NCI-H1436 treated with DMSO at 0.1 percent for 48 hours (cell line): ENCODE measurements at regions not wholly inside any gene's neighbourhood (a gene's known extent, or its start where the extent isn't known, plus 50 kb on each side); places are given as distances from the start of the nearest gene placed in this dataset.
"Not testable (repeated sequence)": the region's sequence is repeated elsewhere in the genome, so short reads cannot be mapped to it uniquely, and the experiment has no call there.

Experiments
- DNase-seq: peaks from one replicate; lab custom pipeline; 2025; lab: John Stamatoyannopoulos, UW

DNA sequence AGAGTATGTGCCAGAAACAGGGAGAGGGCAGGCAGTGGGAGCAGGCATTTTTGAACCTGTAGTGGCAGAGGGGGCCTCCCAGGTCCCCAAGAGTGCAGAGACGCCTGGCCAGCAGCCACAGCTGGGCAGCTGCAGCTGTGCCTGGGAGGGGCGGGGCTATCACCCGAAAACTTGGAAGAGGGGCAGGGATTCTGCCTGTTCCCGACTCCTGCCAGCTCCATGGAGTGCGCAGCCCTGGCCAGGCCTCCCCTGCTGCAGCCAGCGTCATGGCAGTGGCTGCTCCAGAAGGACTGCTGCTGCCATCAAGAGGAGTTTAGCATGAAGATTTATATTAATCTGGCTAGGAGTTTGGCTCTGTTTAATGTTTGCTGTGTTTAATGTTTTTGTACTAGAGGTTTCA lies 532.1 kb upstream of the PITX2 start:
- DNase-seq, result no peak

DNA sequence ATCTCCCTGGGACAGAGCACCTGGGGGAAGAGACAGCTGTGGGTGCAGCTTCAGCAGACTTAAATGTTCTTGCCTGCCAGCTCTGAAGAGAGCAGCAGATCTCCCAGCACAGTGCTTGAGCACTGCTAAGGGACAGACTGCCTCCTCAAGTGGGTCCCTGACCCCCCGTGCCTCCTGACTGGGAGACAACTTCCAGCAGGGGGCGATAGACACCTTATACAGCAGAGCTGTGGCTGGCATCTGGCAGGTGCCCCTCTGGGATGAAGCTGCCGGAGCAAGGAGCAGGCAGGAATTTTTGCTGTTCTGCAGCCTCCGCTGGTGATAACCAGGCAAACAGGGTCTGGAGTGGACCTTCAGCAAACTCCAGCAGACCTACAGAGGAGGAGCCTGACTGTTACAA lies 541.7 kb upstream of the PITX2 start:
- DNase-seq, result not testable (repeated sequence)

DNA sequence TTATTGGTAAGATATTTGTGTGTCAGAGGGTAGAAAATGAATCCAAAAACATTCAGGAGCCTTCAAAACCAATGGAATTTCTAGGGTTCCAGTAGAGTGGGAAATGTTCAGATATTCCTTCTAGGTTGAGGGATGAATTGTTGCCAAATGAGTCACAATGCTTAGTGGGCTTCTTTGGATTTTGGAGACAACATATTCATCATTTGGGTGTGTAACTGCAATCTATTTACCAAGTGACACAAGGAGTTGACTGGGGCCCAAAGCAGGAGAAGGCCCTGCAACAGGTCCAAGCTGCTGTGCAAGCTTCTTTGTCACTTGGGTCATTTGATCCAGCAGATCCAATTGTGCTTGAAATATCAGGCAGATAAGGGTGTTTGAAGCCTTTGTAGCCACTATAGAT lies 551.5 kb upstream of the PITX2 start:
- no peak for DNase-seq

DNA sequence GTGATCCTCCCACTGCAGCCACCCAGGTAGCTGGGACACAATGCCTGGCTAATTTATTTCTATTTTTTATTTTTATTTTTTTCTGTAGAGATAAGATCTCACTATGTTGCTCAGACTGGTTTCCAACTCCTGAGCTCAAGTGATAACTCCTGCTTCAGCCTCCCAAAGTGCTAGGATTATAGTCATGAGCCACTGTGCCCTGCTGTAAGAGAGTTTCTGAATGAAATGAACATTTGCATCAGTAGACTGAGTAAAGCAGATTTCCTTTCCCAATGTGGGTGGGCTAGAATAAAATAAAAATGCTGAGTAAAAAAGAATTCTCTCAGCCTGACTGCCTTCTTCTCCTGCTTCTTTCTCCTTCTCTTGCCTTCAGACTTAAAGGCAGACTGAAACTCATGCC lies 555.4 kb upstream of the PITX2 start:
- no peak for DNase-seq

DNA sequence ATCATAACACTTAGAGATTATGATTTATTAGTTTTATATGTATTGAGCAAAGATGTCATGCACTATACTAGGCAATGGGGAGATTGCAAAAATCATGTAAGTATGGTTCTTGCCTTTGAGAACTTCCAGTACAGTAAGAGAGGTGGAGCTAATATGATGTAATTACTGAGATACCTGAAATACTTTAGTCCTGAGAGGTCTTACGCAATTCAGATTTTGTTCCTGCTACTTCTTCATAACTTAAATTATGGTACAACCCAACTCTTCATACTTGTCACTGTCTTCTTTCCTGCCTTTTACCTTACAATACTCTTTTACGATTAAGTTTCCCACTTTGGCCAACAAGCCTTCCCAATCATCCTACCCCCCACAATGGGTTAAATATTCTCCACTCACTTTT lies 564.2 kb upstream of the PITX2 start:
- no peak for DNase-seq

DNA sequence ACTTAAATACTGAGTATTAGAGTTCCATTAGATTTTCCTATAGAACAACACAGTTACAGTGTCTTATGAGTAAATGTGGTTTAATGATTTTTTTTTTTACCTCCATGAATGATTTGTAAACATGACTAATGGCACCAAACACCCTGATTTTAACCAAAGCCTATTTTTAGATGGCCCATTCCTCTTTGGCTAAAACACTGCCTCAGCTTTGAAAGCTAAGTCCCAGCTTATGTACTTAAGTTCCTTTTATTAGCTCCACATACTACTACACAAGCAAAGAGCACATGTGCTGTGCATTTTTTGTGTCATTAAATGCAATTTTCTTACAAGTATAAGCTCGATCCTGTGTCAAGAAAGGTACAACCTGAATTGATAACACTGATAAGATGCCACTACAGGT lies 575.6 kb upstream of the PITX2 start:
- DNase-seq, result no peak

DNA sequence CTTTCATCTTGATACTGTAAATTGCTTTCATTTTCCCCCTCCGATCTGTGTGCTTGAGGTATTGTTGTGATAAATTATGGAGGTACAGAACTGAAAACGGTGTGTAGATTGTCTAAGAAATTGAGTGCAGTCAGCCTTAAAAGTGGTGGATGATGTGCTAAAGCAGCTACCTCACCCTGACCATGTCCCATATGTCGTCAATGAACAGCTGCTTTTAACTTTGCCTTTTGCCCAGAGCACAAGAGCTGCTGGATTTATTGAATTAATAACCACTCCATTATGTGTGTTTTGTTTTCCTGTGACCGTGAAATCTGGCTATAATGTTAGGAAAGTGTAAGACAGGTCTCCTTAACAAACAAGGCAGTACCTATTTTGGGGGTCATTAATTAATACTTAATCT lies 581.9 kb upstream of the PITX2 start:
- no peak for DNase-seq

DNA sequence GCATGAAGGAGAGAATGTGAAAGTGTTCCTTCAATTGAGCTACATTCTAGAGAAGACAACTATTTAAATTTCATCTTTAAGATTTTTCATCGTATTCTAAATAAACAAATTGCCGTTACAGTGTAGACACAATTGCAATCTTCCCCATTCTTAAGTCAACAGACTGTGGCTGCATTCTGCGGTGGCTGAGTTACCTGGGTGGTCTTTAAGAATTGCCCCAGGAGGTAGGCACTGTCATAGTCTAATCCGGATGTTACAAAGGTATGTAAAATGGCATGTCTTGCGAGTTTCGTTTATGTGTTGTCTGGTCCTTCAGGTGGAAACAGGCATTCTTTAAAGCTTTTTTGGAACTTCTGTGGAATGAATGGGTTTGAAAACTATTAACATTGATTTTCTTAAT lies 586.1 kb upstream of the PITX2 start:
- no peak for DNase-seq

DNA sequence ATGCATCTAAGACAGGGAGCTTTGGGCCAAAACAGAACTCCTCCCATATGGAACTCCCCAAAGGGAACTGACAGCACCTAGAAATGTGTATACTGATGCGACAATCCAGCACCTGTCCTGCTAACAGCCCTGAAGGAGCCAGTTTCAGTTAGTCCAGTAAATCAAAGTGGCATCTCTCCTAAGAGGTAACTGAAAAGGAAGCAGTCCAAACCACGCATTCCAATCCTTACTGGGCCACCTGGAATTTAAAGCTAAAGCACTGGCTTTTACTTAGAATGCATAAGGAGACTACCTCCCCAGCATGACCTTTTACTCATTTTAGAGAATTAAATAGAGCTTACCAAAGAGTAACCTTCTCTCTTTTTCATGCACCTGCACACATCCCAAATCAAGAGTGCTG lies 586.8 kb upstream of the PITX2 start:
- no peak for DNase-seq

DNA sequence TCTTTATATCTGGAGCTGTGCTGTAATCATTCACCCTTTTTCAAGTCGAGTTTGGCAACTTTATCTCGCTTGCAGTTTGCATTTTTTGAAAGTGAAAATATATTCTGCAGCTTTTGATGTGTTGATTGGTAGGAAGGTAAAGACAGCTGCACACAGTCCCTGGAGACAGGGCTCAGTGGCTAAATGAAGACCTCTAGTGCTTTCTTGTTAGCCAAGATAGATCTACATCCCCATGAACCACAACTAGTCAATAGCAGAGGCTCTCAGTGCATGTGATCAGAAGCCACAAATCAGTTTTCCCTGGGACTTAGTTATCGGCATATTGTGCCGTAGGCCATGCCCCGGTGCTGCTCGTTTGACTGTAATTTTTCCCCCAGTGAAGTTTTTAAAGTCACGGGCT lies 587.7 kb upstream of the PITX2 start:
- no peak for DNase-seq

DNA sequence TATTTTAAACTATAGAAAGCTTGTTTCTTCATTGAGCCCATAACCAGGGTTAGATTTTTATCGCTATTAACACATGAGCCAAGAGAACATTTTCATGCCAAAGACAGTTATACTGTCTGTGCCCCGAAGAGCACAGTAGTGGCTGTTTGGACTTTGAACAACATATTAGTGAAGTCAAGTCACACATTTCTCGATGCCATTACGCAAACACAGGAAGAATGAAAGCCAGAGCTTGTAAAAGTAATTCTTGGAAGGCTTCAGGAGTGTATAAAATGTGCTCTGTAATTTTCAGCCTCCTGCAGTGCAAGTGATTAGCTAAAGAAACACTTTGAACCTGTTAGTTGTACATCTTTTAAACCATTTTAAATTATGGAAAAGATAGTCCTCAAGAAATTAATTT lies 590.7 kb upstream of the PITX2 start:
- no peak for DNase-seq

DNA sequence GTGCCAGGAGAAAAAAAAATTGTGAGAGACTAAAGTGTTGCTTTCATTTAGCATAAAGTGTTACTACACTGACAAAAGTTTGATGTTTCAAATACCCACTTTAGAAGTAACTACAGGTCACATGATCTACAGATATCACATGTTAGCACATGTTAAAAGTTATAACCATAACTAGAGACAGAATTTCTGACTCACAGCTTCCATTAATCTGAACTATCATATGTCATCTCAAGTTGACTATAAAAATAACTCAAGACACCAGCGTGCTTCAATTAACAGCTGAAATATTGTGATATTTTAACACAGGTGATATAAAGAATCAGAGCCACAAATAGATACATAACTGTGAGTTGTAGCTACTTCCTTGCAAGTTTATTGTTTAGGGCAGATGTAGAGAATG lies 591.5 kb upstream of the PITX2 start:
- DNase-seq, result no peak

DNA sequence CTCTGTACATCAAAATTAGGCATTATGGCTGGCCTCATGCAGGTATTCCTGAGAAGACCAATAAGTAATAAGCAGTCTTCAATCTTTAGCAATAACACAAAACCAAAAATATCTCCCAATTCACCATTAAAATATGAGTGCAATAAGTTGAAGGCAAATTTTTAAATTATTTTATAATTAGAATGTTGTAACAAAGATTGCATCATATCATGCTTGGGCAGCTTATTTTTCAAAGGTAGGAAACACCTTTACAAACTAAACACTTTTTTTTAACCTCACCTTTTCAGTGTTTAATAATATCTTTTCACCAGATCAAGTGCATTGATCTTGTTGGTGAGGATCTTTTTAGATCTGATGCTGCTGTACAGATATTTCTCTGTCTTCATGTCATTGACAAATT lies 592.9 kb upstream of the PITX2 start:
- DNase-seq, result no peak

DNA sequence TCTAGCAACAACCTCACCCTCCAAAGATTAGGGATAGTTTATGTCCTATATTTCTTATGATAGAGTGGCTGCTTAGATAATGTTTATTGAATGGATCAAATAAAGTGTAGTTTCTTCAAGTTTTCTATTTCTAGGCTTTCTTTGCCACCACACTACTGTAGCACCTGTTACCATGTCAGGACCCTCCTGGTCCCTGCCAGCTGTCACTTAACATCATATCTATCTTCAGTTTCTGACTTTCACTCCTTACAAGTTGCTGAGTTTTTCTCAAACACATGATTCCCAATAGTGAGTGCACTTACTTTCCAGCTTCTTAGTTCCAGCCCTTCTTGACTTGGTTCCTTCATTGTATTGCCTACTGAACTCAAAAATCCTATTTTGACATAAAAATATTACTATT lies 593.9 kb upstream of the PITX2 start:
- no peak for DNase-seq

DNA sequence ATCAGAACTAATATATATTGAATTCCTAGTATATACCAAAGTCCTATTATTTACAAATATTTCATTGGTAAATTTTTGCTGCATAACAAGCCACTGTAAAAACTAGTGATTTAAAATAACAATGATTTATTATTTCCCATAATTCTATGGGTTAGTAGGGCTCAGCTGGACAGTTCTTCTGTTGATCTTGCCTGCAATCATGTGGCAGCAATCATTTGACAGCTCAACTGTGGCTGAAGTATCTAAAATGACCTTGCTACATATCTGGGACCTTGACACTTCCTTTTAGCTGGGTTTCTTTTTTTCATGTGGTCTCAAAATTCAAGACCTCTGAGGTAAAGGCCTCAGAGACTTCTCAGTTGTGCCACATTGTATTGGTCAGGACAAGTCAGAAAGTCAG lies 598.5 kb upstream of the PITX2 start:
- no peak for DNase-seq

DNA sequence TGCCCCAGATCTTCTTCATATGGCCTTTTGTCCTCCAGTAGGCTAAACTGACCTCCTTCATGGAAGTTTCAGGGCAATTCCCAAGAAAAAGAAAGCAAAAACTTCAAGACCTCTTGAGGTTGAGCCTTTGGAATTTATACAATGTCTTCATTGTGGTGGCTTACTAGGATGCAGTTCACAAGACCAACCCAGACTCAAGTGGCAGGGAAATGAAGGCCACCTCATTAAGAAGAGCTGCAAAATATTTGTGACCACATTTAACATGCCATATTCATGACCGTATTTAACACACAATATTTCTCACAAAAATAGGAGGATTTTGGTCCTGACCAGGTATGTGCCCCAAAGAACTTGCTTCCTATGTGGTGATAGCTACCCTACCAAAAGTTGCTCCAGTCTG lies 605.5 kb upstream of the PITX2 start:
- DNase-seq, result no peak

DNA sequence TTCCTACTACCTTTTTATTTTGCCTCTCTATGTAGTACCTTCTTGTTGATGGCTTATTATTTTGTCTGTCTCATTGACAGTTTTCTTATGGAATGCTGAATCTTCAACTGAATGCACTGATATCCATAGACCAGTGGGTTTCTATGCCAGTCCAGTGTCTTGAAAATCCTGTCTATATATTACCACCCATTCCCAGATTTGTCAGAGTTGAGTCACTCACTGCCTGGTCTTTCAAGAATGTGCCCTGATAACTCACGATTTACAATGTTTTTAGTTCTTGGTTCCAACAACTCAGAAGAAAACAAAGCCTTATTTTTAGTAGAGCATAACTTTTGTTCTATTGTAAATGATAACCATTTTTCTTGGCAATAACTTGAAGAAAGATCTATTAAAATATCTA lies 606.0 kb upstream of the PITX2 start:
- DNase-seq, result no peak

DNA sequence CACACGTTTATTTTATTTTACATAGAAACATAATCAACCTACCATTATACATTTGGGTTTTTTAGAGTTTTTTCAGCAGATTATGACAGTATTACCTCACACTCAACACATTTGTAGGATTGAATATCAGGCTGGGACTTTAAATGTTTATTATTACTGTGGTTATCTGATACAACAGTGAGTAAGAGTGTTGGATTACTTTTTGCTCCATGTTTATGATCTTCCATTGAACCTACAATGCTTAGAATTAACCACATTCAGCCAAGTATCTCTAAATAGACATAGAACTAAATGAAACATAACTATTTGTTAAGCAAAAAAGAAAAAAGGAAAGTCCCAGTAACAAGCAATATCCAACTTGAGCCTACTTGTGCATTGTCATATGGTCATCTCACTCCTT lies 607.4 kb upstream of the PITX2 start:
- DNase-seq, result no peak

DNA sequence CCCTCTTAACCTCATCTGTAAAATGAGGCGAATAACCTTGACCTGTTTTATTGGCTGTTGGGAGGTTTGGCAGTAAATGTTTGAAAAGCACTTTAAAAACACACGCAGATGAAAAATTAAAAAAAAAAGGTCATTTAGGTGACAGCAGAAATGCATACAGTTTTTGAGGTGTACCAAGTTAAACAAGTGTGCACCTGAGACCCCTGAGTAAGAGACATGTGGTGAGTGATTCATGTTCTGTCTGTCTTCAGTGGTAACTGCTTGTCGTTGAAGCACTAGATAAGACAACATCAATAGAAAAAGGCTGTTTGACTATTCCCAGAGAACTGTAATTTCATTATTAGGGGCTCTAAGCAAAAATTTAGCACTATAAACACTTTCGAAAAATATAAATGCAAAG lies 608.4 kb upstream of the PITX2 start:
- DNase-seq, result no peak

DNA sequence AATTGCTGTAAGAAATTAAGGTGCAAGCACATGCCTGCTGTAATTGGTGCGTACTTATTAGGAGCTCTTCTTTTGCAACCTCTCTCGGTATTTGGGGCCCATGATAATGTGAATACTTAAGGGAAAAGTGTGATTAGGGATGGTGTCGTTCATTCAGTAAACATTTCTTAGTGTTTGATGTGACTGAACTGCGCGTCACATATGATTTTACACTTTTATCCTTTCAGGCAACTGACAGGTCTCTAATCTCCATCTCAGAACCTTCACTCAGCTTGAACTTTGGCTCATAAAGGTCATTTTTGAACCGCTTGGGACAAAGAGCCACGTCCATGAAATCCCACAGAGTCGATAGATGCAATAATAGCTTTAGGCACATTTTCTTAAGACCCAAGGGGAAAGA lies 612.1 kb upstream of the PITX2 start:
- no peak for DNase-seq

DNA sequence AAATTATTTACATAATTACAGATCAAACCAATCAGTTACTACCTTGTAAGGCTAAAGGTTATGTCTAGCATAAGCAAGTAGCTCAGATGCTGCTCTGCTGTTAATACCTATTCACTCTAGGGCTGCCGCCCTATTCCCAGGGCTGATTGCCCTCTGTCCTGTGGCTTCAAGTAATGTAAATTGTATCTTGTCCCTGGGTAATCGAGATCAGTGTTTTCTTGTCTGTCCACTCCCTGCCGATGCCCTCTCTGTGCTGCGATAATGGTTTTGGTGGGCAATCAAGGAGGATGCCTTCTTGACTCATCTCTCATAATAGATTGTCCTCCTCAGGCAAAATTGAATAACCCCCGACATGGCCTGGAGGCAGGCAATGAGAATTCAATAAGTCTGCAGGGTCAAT lies 641.0 kb upstream of the PITX2 start:
- DNase-seq, result no peak

DNA sequence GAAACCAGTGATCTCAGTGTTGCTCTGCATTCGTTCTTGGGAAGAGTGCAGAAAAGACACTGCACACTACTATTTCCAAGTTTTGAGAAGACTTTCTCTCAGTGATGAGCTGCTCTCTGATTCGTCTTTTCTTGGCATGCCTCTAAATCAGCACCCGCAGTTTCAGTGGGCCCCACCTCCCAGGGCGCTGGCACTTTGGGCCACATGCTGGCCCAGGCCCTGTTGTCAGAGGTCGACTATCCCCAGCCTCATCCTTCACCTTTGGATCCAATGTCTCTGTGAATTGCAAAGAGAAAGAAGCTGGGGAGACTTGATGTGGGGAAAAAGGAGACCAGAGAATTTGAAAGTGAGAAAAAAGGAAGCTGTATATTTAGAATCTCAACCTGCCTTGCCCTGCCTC lies 644.1 kb upstream of the PITX2 start:
- no peak for DNase-seq

DNA sequence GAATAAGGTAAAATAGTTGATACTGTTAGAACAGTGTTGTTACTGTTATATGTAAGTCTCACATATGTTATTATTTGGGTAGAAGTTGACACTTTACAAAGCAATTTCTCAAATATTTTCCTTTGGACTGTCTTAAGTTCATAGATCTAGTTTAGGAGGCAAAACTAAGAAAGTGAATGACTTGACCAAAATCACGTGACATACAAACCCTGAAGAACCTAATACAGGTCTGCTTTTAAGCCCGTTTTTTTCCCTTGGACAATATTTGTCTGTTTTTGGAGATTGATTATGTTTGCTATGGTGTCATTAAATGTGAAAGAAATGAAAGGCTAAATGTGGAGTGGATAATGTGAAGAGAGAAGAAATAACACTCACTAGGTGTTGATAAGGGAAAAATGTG lies 644.9 kb upstream of the PITX2 start:
- no peak for DNase-seq

DNA sequence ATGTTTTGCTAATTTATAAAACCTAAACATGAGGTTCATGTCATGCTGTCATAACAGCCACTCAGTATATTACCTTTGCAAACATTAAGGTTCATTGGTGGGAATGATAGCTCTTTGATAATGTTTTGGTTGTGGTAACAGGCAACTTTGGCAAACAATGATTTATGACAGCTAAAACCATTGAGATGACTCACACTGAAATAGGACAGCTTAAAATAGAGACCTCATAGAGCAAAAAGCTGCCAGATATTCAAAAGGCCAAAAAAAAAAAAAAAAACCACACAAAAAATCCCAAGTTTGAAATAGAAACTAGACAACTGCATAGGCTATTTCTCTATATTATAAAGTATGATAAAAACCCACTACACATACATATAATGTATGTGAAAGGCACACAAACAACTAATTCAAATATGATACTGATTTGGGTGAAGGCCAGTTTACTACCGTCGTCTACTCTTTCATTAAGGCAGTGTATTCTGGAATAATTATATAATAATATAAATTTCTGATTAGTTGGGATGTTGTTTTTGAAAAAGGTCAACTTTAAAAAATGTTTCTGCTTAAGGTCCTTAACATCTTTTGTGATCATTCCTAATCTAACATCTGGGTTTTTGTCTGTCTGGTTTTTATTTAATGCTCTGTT lies 646.0 kb upstream of the PITX2 start:
- no peak for DNase-seq

DNA sequence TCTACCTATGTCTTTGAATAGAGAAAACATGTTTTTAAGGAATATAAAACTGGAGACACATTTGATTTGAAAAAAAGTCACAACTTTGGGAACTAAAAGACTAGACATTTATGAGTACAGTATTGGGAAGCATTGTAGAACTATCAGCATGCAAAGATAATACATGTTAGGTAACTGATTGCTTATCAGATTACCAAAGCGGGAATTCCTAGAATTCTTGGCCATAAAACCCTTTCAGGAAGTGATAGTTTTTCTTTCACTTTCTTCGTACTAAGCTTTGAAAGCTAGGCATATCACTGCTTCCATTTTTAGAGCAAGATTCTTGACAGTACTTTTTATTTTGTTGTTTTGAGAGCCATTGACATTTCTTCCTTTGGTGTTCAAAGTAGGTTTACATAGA lies 646.6 kb upstream of the PITX2 start:
- no peak for DNase-seq
